ENCODE measurements at regions not wholly inside any gene's neighbourhood (a gene's known extent, or its start where the extent isn't known, plus 50 kb on each side); places are given as distances from the start of the nearest gene placed in this dataset.

DNA sequence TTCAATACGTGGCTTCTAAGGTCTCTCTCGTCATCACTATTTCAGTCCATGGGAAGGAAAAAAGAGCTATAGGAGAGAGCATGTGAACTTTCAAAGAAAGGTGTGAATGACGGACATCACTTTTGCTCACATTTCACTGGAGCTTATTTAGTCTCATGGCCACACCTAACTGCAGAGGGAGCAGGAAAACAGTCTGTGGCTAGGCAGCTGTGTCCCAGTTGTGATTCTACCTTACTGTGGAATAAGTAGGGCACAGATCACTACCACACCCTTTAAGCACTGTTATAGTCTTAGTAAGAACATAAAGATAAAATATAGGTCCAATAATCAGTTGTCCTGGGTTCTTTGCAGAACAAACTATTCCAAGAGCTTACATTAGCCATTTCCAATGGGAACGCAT, 192.9 kb downstream of the NRIP1 start:
- TF ChIP-seq POLR2A (IDR thresholded peaks at IDR 0.05; ENCODE audit: low read depth, low read length) (no peak), IKZF2 (IDR thresholded peaks at IDR 0.05) (no peak), NFYB (IDR thresholded peaks at IDR 0.05; ENCODE audit: insufficient read depth, low read depth, low read length) (no peak)
- TF ChIP-seq, protein P1, sequence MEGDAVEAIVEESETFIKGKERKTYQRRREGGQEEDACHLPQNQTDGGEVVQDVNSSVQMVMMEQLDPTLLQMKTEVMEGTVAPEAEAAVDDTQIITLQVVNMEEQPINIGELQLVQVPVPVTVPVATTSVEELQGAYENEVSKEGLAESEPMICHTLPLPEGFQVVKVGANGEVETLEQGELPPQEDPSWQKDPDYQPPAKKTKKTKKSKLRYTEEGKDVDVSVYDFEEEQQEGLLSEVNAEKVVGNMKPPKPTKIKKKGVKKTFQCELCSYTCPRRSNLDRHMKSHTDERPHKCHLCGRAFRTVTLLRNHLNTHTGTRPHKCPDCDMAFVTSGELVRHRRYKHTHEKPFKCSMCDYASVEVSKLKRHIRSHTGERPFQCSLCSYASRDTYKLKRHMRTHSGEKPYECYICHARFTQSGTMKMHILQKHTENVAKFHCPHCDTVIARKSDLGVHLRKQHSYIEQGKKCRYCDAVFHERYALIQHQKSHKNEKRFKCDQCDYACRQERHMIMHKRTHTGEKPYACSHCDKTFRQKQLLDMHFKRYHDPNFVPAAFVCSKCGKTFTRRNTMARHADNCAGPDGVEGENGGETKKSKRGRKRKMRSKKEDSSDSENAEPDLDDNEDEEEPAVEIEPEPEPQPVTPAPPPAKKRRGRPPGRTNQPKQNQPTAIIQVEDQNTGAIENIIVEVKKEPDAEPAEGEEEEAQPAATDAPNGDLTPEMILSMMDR (IDR thresholded peaks at IDR 0.05 in 2 of 3, conservative IDR thresholded peaks at IDR 0.05 in 1 of 3; ENCODE audit: control insufficient read depth in 2 of 3, extremely low read depth in 1 of 3, insufficient read depth in 1 of 3, low read depth in 3 of 3, low read length in 3 of 3): no peak
- TF ChIP-seq, protein P2, sequence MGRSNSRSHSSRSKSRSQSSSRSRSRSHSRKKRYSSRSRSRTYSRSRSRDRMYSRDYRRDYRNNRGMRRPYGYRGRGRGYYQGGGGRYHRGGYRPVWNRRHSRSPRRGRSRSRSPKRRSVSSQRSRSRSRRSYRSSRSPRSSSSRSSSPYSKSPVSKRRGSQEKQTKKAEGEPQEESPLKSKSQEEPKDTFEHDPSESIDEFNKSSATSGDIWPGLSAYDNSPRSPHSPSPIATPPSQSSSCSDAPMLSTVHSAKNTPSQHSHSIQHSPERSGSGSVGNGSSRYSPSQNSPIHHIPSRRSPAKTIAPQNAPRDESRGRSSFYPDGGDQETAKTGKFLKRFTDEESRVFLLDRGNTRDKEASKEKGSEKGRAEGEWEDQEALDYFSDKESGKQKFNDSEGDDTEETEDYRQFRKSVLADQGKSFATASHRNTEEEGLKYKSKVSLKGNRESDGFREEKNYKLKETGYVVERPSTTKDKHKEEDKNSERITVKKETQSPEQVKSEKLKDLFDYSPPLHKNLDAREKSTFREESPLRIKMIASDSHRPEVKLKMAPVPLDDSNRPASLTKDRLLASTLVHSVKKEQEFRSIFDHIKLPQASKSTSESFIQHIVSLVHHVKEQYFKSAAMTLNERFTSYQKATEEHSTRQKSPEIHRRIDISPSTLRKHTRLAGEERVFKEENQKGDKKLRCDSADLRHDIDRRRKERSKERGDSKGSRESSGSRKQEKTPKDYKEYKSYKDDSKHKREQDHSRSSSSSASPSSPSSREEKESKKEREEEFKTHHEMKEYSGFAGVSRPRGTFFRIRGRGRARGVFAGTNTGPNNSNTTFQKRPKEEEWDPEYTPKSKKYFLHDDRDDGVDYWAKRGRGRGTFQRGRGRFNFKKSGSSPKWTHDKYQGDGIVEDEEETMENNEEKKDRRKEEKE (IDR thresholded peaks at IDR 0.05): no peak
- TF ChIP-seq, protein P3, sequence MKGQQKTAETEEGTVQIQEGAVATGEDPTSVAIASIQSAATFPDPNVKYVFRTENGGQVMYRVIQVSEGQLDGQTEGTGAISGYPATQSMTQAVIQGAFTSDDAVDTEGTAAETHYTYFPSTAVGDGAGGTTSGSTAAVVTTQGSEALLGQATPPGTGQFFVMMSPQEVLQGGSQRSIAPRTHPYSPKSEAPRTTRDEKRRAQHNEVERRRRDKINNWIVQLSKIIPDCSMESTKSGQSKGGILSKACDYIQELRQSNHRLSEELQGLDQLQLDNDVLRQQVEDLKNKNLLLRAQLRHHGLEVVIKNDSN (IDR thresholded peaks at IDR 0.05; ENCODE audit: borderline replicate concordance, extremely low read length, insufficient read depth, low read depth, low read length): no peak
